ENCODE measurements at regions not wholly inside any gene's neighbourhood (a gene's known extent, or its start where the extent isn't known, plus 50 kb on each side); places are given as distances from the start of the nearest gene placed in this dataset.

GRCh38 chr7:17086403-17086802 is 204.6 kb upstream of the AGR3 start:
- TF ChIP-seq ZBTB7A (IDR thresholded peaks at IDR 0.05; ENCODE audit: low read depth) (no peak), RAD21 (IDR thresholded peaks at IDR 0.05; ENCODE audit: low read depth) (no peak), FOXM1 (IDR thresholded peaks at IDR 0.05; ENCODE audit: borderline replicate concordance, low read depth) (no peak)

- TF ChIP-seq NFIC (IDR thresholded peaks at IDR 0.05) (no peak), YY1 (IDR thresholded peaks at IDR 0.05; ENCODE audit: low read depth) (no peak), RAD21 (IDR thresholded peaks at IDR 0.05; ENCODE audit: low read depth) (no peak), EP300 (IDR thresholded peaks at IDR 0.05; ENCODE audit: borderline replicate concordance) (no peak), TCF12 (IDR thresholded peaks at IDR 0.05; ENCODE audit: low read depth) (no peak)
These were observed 207.7 kb upstream of the AHR start for GRCh38 chr7:17090751-17091150.

- no peak for TF ChIP-seq TCF12 (IDR thresholded peaks at IDR 0.05; ENCODE audit: low read depth)
- no peak for TF ChIP-seq ZBTB7A (IDR thresholded peaks at IDR 0.05; ENCODE audit: low read depth)
- TF ChIP-seq NFIC (IDR thresholded peaks at IDR 0.05) = no peak
- no peak for TF ChIP-seq EGR1 (IDR thresholded peaks at IDR 0.05)
- no peak for TF ChIP-seq YY1 (IDR thresholded peaks at IDR 0.05; ENCODE audit: low read depth)
- TF ChIP-seq EP300 (IDR thresholded peaks at IDR 0.05; ENCODE audit: borderline replicate concordance) = no peak
- TF ChIP-seq, protein P1, sequence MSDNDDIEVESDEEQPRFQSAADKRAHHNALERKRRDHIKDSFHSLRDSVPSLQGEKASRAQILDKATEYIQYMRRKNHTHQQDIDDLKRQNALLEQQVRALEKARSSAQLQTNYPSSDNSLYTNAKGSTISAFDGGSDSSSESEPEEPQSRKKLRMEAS (IDR thresholded peaks at IDR 0.05) = no peak
- no peak for TF ChIP-seq REST (IDR thresholded peaks at IDR 0.05; ENCODE audit: low read depth)
- no peak for TF ChIP-seq TEAD4 (IDR thresholded peaks at IDR 0.05)
- TF ChIP-seq CREB1 (IDR thresholded peaks at IDR 0.05; ENCODE audit: low read depth) = no peak
- TF ChIP-seq CEBPB (IDR thresholded peaks at IDR 0.05) = no peak
- TF ChIP-seq, protein P2, sequence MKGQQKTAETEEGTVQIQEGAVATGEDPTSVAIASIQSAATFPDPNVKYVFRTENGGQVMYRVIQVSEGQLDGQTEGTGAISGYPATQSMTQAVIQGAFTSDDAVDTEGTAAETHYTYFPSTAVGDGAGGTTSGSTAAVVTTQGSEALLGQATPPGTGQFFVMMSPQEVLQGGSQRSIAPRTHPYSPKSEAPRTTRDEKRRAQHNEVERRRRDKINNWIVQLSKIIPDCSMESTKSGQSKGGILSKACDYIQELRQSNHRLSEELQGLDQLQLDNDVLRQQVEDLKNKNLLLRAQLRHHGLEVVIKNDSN (IDR thresholded peaks at IDR 0.05) = no peak
- TF ChIP-seq RAD21 (IDR thresholded peaks at IDR 0.05; ENCODE audit: low read depth) = no peak
- no peak for TF ChIP-seq FOXM1 (IDR thresholded peaks at IDR 0.05; ENCODE audit: borderline replicate concordance, low read depth)
- TF ChIP-seq TAF1 (IDR thresholded peaks at IDR 0.05; ENCODE audit: low read depth) = no peak
These were observed 205.0 kb upstream of the AHR start for GRCh38 chr7:17093461-17093860.

DNA sequence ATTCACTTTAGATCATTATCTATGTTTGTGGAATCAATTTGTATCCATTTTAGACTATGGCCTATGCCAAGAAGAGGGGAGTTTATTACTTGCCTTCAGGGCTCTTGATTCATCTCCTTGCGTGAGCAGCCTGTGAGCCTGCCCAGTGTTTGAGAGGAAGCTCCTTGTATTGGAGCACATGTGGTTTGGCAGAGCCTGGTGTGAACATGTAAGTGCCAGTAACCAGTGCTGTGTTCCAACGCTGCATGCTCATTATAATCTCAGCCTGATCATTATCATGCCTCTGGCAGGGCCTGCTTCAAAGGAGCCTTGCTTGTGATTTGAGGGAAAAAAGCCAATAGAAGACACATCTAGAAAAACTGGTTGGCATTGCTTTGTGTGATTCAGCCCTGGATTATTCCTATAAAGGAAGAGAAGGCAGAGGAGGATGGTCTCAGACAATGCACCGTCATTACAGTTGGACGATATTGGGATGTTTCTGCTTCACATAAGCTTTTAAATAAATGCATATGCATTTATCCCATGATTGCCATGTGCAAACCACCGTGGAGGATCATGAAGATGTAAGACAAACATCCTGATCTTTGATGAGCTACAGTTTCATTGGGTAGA is 203.4 kb upstream of the AHR start:
- TF ChIP-seq REST (IDR thresholded peaks at IDR 0.05; ENCODE audit: low read depth) = no peak
- TF ChIP-seq TEAD4 (IDR thresholded peaks at IDR 0.05) = no peak

- TF ChIP-seq CEBPB (IDR thresholded peaks at IDR 0.05) (no peak), CREB1 (IDR thresholded peaks at IDR 0.05; ENCODE audit: low read depth) (no peak)
These were observed 202.5 kb upstream of the AHR start for GRCh38 chr7:17095931-17096330.

DNA sequence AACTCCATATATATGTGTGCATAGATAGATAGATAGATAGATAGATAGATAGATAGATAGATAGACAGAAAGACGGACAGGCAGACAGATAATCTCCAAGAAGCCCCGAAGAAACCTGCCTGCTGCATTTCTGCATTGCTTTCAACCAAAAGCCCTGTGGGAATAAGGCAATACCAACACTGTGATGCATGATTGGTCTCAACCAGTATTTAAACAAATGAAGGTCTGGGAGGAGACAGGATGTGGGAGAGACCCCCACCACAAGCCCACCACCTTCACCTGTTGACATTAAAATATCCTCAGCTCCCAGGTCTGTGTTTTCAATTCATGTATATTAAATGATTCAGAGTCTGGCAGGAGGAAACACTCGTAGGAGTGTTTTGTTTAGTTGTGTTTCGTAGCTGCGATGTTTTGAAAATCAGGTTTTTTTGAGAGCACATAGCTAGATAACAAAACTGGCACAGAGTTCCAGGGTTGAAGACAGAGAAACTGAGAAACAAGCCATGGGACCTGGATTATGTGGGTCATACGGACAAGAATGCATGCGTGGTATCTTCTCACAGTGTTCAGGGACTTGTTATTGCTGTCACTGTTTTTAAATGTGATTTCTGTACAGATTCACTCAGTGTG is 200.7 kb upstream of the AHR start:
- TF ChIP-seq EGR1 (IDR thresholded peaks at IDR 0.05) = no peak
- TF ChIP-seq RAD21 (IDR thresholded peaks at IDR 0.05; ENCODE audit: low read depth) = no peak
- TF ChIP-seq NFIC (IDR thresholded peaks at IDR 0.05) = no peak
- no peak for TF ChIP-seq YY1 (IDR thresholded peaks at IDR 0.05; ENCODE audit: low read depth)
- TF ChIP-seq TCF12 (IDR thresholded peaks at IDR 0.05; ENCODE audit: low read depth) = no peak
- TF ChIP-seq, protein P2 (IDR thresholded peaks at IDR 0.05) = no peak
- no peak for TF ChIP-seq REST (IDR thresholded peaks at IDR 0.05; ENCODE audit: low read depth)
- no peak for TF ChIP-seq EP300 (IDR thresholded peaks at IDR 0.05; ENCODE audit: borderline replicate concordance)
- no peak for TF ChIP-seq CEBPB (IDR thresholded peaks at IDR 0.05)
- TF ChIP-seq ZBTB7A (IDR thresholded peaks at IDR 0.05; ENCODE audit: low read depth) = no peak
- TF ChIP-seq CREB1 (IDR thresholded peaks at IDR 0.05; ENCODE audit: low read depth) = no peak
- no peak for TF ChIP-seq TAF1 (IDR thresholded peaks at IDR 0.05; ENCODE audit: low read depth)
- TF ChIP-seq, protein P1 (IDR thresholded peaks at IDR 0.05) = no peak
- no peak for TF ChIP-seq FOXM1 (IDR thresholded peaks at IDR 0.05; ENCODE audit: borderline replicate concordance, low read depth)
- TF ChIP-seq TEAD4 (IDR thresholded peaks at IDR 0.05) = no peak

Data from Ishikawa (cell line).